CD14-positive monocyte (primary cell): ENCODE measurements at regions not wholly inside any gene's neighbourhood (a gene's known extent, or its start where the extent isn't known, plus 50 kb on each side); places are given as distances from the start of the nearest gene placed in this dataset.

Source experiments
- DNase-seq, 3 donors: peaks; one replicate each; pipeline ENCODE4 v3.0.0-alpha.2; 2011 to 2022
- H2AFZ ChIP-seq: 2 replicates; pipeline ENCODE4 v1.6.0; 2012; ENCODE audit warnings: mild to moderate bottlenecking, low read depth, low read length, inconsistent platforms; ENCODE audit not compliant: insufficient read depth, poor library complexity, severe bottlenecking
- H3K27ac ChIP-seq, 2 donors: 1 replicate in 1 of 2; 2 replicates in 1 of 2; pipeline ENCODE4 v1.5.1; 2012 to 2013; ENCODE audit warnings: low read length in 2 of 2, control low read depth in 1 of 2, inconsistent platforms in 1 of 2, low read depth in 1 of 2, mild to moderate bottlenecking in 1 of 2
- H3K27me3 ChIP-seq, 2 donors: one replicate each; pipeline versions ENCODE4 v1.6.0 to v1.6.1; 2011 to 2013; ENCODE audit warnings: low read length in 2 of 2; ENCODE audit not compliant: control insufficient read depth in 2 of 2, insufficient read depth in 2 of 2
- H3K36me3 ChIP-seq, 2 donors: replicated peaks in 1 of 2; 1 replicate in 1 of 2; 2 replicates in 1 of 2; pipeline versions ENCODE4 v1.5.1 to v1.6.1; 2012 to 2013; ENCODE audit warnings: low read length in 2 of 2, control low read depth in 1 of 2, inconsistent platforms in 1 of 2, mild to moderate bottlenecking in 1 of 2; ENCODE audit not compliant: insufficient read depth in 2 of 2, control insufficient read depth in 1 of 2
- H3K4me1 ChIP-seq, 2 donors: 1 replicate in 1 of 2; 2 replicates in 1 of 2; pipeline versions ENCODE4 v1.5.1 to v1.6.1; 2012 to 2013; ENCODE audit warnings: low read length in 2 of 2, control low read depth in 1 of 2, inconsistent platforms in 1 of 2, mild to moderate bottlenecking in 1 of 2, moderate library complexity in 1 of 2; ENCODE audit not compliant: insufficient read depth in 2 of 2, control insufficient read depth in 1 of 2
- H3K4me2 ChIP-seq: replicated peaks from 2 replicates; pipeline ENCODE3; 2012; ENCODE audit warnings: low read length, moderate library complexity, mild to moderate bottlenecking; ENCODE audit not compliant: poor library complexity, severe bottlenecking; ENCODE audit errors: extremely low read depth
- H3K4me3 ChIP-seq, 3 experiments: fragments of 200-600 bp in 1 of 3; sonication (generic) in 1 of 3; replicated peaks in 1 of 3; 1 replicate in 2 of 3; 2 replicates in 1 of 3; pipeline ENCODE4 v1.5.1; 2011 to 2013; ENCODE audit warnings: low read length in 3 of 3, mild to moderate bottlenecking in 3 of 3, control low read depth in 2 of 3, low read depth in 2 of 3, inconsistent platforms in 1 of 3, moderate library complexity in 1 of 3
- H3K79me2 ChIP-seq: 2 replicates; pipeline ENCODE4 v1.6.0; 2012; ENCODE audit warnings: mild to moderate bottlenecking, control low read depth, inconsistent platforms, low read length, moderate library complexity; ENCODE audit not compliant: insufficient read depth
- H3K9ac ChIP-seq: 2 replicates; pipeline ENCODE4 v1.6.0; 2017; ENCODE audit warnings: low read length, mild to moderate bottlenecking; ENCODE audit not compliant: insufficient read depth, poor library complexity, severe bottlenecking
- H3K9me3 ChIP-seq, 2 donors: replicated peaks in 1 of 2; 1 replicate in 1 of 2; 2 replicates in 1 of 2; pipeline versions ENCODE4 v1.5.1 to v1.6.1; 2012 to 2013; ENCODE audit warnings: low read length in 2 of 2, control low read depth in 1 of 2; ENCODE audit not compliant: control insufficient read depth in 1 of 2, insufficient read depth in 1 of 2
- H4K20me1 ChIP-seq: 2 replicates; pipeline ENCODE4 v1.6.0; 2012; ENCODE audit warnings: mild to moderate bottlenecking, low read length, control low read depth, moderate library complexity; ENCODE audit not compliant: insufficient read depth
- H3K27ac Mint-ChIP-seq, 7 donors: one replicate each; pipeline ENCODE4 v1.8.0; 2020; ENCODE audit warnings: mild to moderate bottlenecking in 7 of 7, mixed read lengths in 7 of 7, moderate library complexity in 6 of 7, inconsistent platforms in 2 of 7
- H3K27me3 Mint-ChIP-seq, 3 donors: one replicate each; pipeline ENCODE4 v1.8.0; 2021 to 2022; ENCODE audit warnings: low read depth in 3 of 3, mild to moderate bottlenecking in 3 of 3, mixed read lengths in 3 of 3, moderate library complexity in 3 of 3, inconsistent platforms in 1 of 3
- H3K36me3 Mint-ChIP-seq, 2 donors: one replicate each; pipeline ENCODE4 v1.8.0; 2020; ENCODE audit warnings: mixed read lengths in 2 of 2, inconsistent platforms in 1 of 2, mild to moderate bottlenecking in 1 of 2
- H3K4me1 Mint-ChIP-seq: one replicate; pipeline ENCODE4 v1.8.0; 2020; ENCODE audit warnings: mild to moderate bottlenecking, mixed read lengths
- H3K4me3 Mint-ChIP-seq, 2 donors: one replicate each; pipeline ENCODE4 v1.8.0; 2020; ENCODE audit warnings: mild to moderate bottlenecking in 2 of 2, mixed read lengths in 2 of 2, moderate library complexity in 1 of 2
- H3K9me3 Mint-ChIP-seq, 7 donors: one replicate each; pipeline ENCODE4 v1.8.0; 2020 to 2022; ENCODE audit warnings: mixed read lengths in 7 of 7, mild to moderate bottlenecking in 6 of 7, moderate library complexity in 6 of 7, inconsistent platforms in 2 of 7
- CTCF ChIP-seq: fragments of 200-600 bp; IDR thresholded peaks from one replicate; pipeline ENCODE4 v1.8.0; 2022; ENCODE audit warnings: antibody characterized with exemption, mild to moderate bottlenecking
- WGBS: methylation state at CpG from one replicate; pipeline ENCODE4 v1.1.5; 2013; ENCODE audit warnings: missing lambda C conversion rate; ENCODE audit not compliant: insufficient coverage; 5-methylcytosine and 5-hydroxymethylcytosine counted together
- intact Hi-C, 2 donors: fragments of 100-400 bp; cut with micrococcal nuclease; formaldehyde crosslinking; loops; one replicate each; pipeline versions ENCODE4 v1.15.0 to v1.15.1; 2023

DNA sequence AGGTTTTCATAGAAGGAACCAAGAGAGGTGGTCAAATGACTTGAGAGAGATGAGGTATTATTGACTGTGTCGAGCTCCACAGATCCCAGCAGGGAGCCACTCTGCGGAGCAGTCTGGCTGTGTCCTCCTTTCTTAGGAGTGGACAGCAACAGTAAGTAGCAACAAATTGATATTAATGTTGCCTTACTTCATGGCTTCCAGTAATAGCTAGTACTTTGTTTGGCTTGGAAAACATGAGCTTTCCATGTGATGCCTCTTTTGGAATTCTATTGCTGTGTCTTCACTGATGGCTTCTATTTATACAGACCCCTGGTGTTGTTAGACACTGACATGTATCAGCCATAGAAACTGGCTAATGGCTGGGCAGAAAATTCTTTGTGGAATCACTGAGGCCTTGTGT lies 531.2 kb upstream of the CCDC196 start:
- TF ChIP-seq CTCF = no peak
- Mint-ChIP-seq H3K4me3 (no peak overlapping the region), H3K27me3 (peaks cover 0 to 7% (median 3%) of the 10 kb centered on the region in 3 donors), H3K4me1 (no peaks in the 10 kb centered on the region), H3K27ac (no peak overlapping the region), H3K36me3 (no peaks in the 10 kb centered on the region), H3K9me3 (no peaks in the 10 kb centered on the region)
- H3K4me1 ChIP-seq = no peaks in the 10 kb centered on the region
- intact Hi-C loops = loop anchor here (5.0 to 10.0 kb wide), 2 partner anchors 790 to 793 kb away; no protein-coding TSS in a partner anchor
- no peaks in the 10 kb centered on the region for H3K9me3 ChIP-seq
- no peak for DNase-seq
- H3K36me3 ChIP-seq = no peaks in the 10 kb centered on the region
- H3K79me2 ChIP-seq = no peaks in the 10 kb centered on the region
- no peaks in the 10 kb centered on the region for H4K20me1 ChIP-seq
- no peak overlapping the region for H3K4me3 ChIP-seq
- H3K27ac ChIP-seq = no peak overlapping the region
- no peaks in the 10 kb centered on the region for H3K27me3 ChIP-seq
- no peak overlapping the region for H2AFZ ChIP-seq
- WGBS = 100% methylated on average over 2 of the region's 2 CpGs
- no peak overlapping the region for H3K4me2 ChIP-seq
- no peak overlapping the region for H3K9ac ChIP-seq

- Histone ChIP-seq H3K27ac (no peak overlapping the region), H3K9me3 (no peaks in the 10 kb centered on the region), H3K4me3 (no peak overlapping the region), H2AFZ (no peak overlapping the region), H4K20me1 (no peaks in the 10 kb centered on the region), H3K79me2 (no peaks in the 10 kb centered on the region), H3K27me3 (no peaks in the 10 kb centered on the region), H3K36me3 (no peaks in the 10 kb centered on the region), H3K9ac (no peak overlapping the region), H3K4me1 (no peaks in the 10 kb centered on the region), H3K4me2 (no peak overlapping the region)
- peaks cover 3% of the 10 kb centered on the region for H3K4me1 Mint-ChIP-seq
- no peak for DNase-seq
- H3K27me3 Mint-ChIP-seq = peaks cover 0 to 3% (median 1%) of the 10 kb centered on the region in 3 donors
- 91% methylated on average over 5 of the region's 8 CpGs for WGBS
- H3K9me3 Mint-ChIP-seq = no peaks in the 10 kb centered on the region
- no peaks in the 10 kb centered on the region for H3K36me3 Mint-ChIP-seq
- no peak for TF ChIP-seq CTCF
- H3K4me3 Mint-ChIP-seq = no peak overlapping the region
- H3K27ac Mint-ChIP-seq = no peak overlapping the region
- intact Hi-C loops = loop anchor here (5.0 to 10.0 kb wide), 2 partner anchors 793 to 795 kb away; no protein-coding TSS in a partner anchor
Measured at GRCh38 chr14:65957631-65958205, 528.5 kb upstream of the CCDC196 start.
